Superior temporal gyrus (tissue), 1 donor: ENCODE measurements at regions not wholly inside any gene's neighbourhood (a gene's known extent, or its start where the extent isn't known, plus 50 kb on each side); places are given as distances from the start of the nearest gene placed in this dataset.
"Not testable (repeated sequence)": the region's sequence is repeated elsewhere in the genome, so short reads cannot be mapped to it uniquely, and the experiment has no call there.

Experiments used
- DNase-seq: peaks from one replicate; pipeline ENCODE4 v3.0.0-alpha.2; 2016; ENCODE audit errors: extremely low spot score

DNA sequence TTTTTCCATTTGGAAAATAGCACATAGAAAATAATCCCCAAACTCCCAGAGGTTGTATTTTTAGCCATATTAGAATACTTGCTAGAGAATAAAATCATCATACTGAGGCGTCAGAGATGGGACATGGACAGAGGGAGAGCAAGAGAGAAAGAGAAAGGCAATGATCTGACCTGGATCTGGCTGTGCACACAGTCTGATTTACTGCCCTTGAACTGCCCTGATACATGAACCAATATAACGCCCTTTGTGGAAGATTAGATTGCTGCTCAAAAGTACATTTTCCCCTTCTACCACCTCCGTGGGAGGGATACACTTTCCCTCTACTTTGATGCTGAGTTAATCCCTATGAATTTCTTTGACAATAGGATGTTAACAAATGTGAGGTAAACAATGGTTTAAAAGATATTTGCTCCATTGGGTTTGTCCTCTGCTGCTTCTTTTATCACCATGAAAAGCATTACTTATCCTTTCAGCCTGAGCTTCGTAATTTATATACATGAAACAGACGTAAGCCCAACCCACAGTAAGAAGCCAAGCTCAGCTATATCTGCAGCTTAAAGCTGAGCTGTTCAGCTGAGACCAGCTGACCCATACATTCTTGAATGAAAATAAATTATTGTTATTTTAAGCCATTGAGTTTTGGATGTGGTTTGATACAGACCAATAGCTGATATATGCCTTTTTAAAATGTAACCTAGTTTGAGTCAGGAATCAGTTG lies 1664.6 kb upstream of the CELF4 start:
- no peak for DNase-seq

DNA sequence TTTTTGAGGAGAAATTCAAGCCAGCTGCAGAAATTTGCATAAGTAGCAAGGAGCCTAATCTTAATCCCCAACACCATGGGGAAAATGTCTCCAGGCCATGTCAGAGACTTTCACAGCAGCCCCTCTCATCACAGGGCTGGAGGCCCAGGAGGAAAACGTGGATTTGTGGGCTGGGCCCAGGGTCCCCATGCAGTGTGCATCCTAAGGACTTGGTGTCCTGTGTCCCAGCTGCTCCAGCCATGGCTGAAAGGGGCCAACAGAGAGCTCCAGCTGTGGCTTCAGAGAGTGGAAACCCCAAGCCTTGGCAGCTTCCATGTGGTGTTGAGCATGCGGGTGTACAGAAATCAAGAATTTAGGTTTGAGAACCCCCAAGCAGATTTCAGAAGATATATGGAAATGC lies 1662.2 kb upstream of the CELF4 start:
- DNase-seq: not testable (repeated sequence)

DNA sequence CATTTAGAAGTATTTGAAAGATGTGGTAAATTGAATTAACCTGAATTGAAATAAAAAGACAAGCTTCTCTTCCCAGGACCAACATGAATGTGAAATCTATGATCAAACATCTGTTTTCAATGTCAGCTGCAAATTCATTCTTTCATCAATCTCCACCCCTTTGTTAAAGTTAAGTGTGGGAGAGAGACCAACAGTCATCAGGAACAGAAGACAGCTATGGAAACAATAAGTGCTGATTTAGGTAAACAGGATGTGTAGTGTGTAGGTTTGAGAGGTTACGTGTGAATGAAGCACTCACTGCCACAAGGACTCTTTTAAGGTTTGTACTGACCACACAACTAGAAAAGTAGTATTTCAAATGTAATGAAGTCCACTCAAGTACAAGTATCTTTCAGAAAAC lies 1659.8 kb upstream of the CELF4 start:
- DNase-seq: no peak

DNA sequence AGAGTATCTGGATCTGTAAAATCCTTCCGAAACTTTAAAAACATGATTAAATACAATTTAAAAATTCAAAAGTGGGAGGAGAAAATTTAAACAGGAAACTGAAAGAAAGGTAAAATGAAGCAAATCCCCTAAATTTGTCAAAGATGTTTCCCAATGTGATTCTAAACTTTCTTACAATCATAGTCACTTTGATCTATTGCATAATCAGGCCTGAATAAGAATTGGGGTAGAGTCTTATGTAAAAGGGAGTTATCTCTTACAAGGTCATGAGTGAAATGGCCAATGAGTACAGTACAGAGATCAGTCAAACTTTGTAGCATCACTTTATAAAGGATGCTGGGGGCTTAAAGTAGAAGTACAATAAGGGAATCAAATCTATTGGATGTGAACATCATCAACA lies 1657.7 kb upstream of the CELF4 start:
- no peak for DNase-seq

DNA sequence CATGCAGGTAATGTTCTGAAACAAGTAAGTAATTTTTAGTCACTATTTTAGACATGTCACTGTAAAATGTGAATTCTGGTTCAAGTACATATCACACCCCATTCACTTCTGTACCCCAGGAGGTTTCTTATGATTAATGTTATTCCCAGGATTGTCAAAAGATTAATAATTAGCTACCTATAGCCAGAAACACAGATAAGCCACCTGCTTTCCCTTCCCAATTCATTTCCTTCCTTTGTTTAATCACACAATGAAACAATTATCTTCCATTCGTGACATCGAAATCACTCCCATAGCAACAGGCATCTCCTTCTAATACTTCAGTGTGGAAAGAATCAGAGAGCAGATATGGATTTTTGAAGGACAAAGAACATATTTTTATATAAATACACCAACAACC lies 1650.3 kb upstream of the CELF4 start:
- no peak for DNase-seq

DNA sequence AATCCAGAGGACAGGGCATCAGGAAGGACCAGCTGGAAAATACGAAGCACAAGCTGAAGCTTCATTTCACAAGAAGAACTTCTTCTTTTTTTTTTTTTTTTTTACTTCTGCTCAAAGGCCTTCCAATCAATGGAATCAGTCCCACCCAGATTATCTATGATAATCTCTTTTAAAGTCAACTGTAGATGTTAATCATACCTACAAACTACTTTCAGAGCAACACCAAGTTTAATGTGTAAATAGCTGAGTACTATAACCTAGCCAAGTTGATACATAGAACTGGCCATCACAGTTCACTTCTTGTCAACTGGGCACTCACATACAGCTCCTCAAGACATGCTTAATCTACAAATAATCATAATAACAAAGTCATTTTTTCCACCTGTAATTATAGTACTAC lies 1645.9 kb upstream of the CELF4 start:
- no peak for DNase-seq

DNA sequence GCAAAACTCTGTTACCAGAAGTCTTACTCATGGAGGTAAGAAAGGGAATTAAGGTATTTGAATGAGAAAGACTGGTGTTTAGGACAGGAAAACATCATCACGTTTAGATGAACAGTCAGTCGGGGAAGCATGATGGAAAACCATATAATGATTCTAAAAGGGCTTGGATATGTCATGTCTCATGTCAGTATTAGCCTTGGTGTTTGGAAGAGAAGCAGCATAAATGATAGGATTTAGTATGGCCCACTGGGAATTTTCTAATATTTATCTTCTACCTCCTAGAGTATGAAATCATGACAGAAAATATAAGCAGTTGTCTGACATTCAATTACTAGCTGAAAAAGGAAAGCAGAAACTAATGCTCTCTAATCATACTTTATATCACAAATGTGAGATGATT lies 1643.6 kb upstream of the CELF4 start:
- DNase-seq: no peak

DNA sequence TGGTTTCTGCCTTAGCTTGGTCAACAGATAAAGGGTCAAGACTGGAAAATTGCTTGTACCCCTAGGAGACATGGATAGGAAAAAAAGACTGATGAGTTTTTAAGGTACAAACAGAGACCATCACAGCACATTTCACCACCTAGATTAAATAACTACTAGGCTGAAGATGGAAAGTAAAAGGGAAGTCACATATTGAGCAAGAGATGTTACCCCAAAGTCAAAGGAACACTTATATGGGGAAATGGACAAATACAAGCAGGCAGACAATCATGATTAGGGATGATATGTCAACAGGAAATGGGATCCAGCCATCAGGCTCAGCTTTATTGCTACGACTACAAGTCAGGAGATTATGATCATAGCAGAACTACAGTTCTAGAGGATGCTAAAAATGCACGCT lies 1643.1 kb upstream of the CELF4 start:
- no peak for DNase-seq

DNA sequence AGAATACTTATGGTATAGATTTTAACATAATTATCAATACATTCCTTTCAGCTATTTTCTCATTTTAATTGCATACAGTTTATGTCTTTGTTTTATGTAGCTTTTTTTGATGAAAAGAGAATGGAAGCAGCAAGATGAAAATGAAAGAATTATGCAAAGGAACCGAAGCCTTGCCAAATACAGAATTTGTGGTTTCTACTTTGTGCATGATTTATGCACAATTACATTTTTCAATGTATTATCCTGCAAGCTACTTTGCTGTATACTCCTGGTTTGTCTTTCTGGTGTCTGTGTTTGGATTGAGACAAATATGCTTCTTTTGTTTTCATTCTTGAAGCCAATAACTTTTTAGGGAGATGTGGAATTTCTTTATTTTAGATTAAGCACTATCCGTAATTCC lies 1642.6 kb upstream of the CELF4 start:
- no peak for DNase-seq

DNA sequence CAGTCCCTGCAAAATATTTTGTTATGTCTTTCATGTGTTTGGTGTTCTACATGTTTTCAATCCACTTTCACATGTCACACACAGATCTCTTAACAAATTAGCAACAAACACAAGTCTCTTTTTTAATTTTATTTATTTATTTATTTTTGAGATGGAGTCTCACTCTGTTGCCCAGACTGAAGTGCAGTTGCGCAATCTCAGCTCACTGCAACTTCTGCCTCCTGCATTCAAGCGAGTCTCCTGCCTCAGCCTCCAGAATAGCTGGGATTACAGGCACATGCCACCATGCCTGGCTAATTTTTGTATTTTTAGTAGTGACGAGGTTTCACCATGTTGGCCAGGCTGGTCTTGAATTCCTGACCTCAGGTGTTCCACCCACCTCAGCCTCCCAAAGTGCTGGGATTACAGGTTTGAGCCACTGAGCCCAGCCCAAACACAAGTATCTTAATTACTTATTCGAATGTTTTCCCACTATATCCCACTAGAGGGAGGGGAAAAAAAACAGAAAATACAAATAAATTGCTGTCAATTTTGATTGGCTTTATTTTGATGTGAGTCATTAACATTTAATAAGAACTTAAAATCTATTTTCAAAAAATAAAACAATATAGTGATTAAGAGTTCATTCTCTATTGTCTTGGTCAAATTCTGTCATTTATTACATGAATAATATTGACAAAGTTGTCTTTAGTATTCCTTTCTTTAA lies 1641.0 kb upstream of the CELF4 start:
- DNase-seq: not testable (repeated sequence)

DNA sequence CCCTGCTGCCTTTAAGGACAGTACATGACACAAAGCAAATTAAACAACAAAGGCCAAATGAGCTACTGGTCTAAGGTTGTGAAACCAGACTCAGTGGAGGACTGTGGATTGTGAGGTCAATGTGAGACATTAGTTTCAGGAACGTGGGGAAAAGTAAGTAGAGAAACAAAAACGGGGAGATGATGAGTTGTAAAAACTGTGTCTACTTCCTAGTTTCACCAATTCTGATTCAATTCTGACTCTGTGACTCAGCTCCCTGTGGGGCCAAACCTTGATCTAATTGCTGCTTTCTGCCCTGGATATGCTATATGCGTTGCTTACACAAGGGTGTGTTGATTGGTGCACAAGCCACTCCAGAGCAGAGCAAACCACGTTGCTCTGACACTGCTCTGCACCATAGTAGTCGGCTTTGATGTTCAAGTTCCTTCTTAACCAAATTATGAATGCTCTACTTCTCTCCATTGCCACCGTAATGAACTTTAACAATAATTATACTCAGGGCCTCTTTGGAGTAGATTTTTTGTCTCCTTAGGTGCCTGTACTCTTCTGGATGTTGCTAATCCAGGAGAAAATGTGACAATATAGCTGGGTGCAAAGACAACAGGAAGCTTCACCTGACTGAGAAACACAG lies 1640.1 kb upstream of the CELF4 start:
- DNase-seq: no peak

DNA sequence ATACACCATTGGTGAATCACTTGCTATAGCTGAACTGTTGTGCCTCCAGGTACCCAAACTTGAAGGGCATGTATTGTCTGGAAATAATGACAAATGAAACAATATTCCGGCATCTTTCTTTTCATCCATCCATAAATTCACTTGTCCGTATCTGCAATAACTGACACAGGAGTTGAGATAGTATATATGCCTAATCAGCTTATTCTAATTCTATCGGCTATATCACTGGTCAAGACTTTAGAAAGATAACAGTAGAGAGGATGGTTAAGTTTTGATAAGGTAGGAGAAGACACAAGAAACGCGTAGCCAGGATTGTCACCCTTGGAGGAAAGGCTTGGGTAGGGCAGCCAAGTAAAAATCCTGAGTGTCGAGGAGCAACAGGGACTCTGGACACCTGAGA lies 1634.6 kb upstream of the CELF4 start:
- no peak for DNase-seq

DNA sequence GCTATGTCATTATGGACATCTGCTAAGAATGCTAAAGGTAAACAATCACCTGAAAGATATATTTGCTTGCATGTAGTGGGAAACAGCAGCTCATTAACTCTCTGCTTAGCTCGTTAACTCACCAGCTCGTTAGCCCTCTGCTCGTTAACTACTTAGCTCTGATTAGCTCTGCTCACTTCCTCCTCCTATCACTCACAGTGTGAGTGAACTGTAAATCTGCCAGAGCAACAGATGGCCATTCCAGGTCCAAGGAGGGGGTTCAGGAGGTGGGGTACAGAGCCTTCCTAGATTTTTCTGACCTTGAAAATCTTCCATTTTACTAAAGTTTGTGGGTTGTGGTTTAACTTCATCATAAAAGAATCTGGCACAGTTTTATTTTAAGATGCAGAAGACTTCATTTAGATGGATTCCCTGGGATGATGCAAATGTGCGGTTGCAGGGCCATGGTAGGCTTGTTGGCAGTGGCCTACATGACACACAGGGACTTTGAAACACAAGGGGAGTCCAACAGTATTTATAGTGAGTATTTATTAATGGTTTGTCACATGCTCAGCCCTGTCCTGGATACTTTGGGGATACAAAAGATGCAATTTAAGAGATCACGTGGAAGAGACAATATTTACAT lies 1633.7 kb upstream of the CELF4 start:
- no peak for DNase-seq

DNA sequence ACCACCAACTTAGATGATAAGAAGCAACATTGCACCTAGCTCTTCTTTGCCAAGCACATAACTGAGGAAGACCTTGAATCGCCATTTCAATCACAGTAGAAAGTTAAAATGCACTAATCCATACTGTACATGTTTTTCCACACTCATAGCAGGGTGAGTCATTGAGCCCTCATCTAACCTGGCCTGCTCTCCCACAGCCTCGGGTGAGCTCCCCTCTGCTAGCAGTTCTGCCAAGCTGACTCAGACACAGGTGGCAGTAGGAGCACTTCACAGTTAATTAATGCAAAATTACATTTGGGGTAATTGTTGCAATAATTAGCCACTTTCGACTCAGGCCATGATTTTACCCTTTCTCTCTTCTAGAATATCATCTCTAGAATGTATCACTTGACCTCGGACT lies 1632.8 kb upstream of the CELF4 start:
- DNase-seq: no peak

DNA sequence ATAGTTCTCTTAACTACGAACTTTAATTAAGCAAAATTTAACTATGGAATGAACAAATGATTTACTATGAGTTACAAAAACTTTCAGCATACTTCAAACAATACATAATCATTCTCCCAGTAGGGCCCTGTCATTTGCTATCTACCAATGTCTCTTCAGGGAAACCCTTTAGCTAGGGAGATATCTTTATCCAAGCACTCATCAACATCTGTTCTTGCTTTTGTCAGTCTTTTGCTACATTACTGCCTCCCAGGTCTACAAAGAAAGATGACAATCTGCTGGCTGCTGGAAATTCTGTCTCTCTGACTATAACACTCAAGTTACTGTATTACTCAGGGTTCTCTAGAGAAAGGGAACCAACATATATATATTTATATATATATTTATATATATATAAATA lies 1626.3 kb upstream of the CELF4 start:
- no peak for DNase-seq

DNA sequence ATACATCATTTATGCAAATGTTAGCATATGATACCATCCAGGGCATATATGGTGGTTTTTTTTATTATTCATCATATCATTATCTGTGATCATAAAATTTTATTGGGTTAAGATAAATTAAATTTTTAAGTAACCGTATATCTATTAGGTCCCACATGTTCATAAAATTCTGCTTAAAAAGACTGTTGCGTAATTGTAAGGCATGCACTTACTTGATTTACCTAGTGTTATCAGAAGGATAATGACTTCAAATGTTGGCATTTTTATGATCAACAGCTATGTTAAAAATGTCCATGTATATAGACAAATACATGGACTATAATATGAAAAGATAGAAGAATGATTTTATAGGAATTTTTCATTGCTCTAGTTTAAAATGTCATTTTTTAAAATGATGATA lies 1625.5 kb upstream of the CELF4 start:
- DNase-seq: no peak

DNA sequence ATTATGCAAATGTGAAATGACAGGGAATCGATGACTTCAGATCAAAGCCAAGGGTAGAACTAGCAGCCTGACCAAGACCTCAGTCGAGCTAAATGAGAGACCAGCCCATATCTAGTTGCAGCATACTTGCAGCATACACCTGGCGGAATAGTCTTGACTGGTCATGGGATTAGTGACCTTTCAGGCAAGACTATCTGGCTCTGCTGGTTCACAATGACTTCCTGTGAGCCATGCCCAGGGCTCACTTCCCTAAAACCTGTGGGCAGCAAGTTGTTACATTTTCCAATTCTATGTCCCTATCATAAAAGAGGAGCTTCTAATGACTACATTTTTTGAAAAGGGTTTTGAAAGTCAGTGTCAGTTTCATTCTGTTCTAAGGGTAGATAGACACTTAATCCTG lies 1624.9 kb upstream of the CELF4 start:
- DNase-seq: no peak

DNA sequence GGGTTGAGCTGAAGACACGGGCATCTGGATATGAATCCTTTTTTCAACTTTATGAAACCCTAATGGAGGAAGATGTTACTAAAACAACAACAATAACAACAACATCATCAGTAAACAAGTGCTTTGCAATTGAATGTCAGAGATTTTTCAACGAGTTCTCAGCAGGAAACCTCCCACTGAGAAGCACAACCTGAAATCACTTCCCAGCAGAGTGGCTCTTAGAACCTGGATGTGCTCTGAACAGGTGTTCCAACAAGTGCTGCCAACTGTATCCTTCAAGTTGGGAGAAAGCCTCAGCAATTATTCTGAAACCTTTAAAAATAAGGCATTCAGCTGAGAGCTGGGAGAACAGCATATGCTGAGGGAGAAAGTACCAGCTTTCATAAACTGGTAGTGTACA lies 1622.7 kb upstream of the CELF4 start:
- DNase-seq: no peak

DNA sequence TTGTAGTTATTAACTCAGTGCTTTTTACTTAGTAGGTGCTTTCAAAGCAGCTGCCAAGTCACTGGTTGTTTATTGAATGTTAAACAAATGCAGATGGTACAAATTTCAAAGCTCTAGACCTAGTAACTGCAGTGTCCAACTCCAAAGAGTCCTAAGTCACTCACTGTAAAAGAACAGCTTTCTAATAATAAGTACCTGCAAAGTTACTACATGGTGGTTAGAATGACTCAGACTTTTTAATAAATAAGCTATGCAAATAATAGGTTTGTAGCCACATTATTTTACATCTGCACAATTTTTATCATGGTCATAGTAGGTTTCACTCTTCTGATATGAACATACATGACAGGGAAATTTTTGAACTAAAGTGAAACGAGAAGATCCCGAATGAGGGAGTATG lies 1620.4 kb upstream of the CELF4 start:
- DNase-seq: no peak

DNA sequence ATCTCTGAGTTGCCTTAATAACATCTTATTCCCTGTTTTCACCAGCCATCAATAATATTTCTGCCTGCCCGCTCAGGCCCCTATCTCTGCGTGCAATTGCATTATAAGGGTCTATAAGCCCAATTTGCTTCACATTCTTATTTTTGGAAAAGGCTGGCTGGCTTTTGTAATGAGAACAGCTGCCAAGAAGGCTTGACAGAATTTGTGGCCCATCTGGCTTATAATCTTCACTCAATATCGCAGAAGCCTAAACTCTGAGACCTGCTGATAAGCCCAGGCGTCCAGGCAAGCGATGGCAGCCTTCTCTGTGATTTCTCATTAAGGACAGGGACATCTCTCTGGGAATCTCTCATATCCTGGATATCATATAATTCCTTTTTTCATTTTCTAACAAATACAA lies 1618.6 kb upstream of the CELF4 start:
- DNase-seq: no peak

DNA sequence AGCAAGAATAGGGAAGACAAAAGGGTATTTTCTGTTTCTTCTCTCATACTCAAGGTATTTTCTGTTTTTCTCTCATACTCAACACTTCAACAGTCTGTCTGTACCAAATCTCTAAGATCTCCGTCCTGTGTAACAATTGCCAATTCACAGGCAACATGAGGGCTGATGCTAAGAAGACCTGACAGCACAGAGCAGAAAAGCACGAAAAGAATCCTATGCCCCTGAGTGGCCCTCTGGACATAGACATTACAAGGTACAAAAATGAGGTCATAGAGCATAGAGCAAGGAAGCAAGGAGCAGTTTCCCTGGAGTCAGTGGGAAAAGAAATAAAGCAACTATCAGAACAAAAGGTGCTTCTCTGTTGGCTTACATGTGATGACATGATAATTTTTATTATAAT lies 1612.6 kb upstream of the CELF4 start:
- DNase-seq: no peak

DNA sequence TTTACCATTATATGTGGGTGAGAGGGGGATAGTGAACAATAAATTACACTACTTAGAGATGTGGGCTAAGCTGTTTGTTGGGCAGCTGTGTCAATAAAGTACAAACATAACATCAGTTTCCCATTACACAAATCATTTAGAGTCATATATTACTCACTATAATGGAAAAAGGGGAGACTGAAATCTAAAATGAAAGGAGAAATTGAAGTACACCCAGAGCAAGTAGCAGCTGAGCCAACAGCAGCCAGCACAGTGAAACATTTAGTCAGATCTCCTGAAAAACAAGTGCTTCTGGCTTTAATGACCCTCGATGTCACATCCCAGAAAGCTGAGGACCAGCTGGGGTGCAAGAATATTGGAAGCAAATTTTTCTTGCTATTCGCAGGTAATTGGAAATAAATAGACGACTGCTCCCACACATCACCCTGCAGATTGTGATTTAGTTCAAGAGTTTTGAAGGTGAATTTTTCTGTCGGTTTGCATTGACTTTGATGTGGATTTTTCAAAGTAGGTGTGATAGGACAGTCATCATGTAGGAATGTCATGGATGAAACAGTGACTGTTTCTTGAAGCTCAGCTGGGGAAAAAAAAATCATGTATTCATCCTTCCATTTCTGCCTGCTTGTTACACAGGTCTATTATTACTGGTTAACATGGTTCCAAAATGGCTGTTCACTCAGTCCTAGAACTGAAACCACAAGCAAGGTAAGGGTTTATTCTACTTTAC lies 1607.3 kb upstream of the CELF4 start:
- DNase-seq: no peak
